SIG-M5 treated with dmso at 0.1 percent for 504 hours (cell line): ENCODE measurements at regions not wholly inside any gene's neighbourhood (a gene's known extent, or its start where the extent isn't known, plus 50 kb on each side); places are given as distances from the start of the nearest gene placed in this dataset.

ENCODE experiments used
- DNase-seq: peaks from one replicate; lab custom pipeline; 2025; ENCODE audit not compliant: unreplicated experiment; lab: John Stamatoyannopoulos, UW

GRCh38 chr14:98976271-98976670 lies 295.7 kb downstream of the BCL11B start:
- no peak for DNase-seq

- no peak for DNase-seq
Observed at GRCh38 chr14:98977451-98977850, 294.5 kb downstream of the BCL11B start.

- no peak for DNase-seq
Observed at GRCh38 chr14:98982986-98983385, 289.0 kb downstream of the BCL11B start.

GRCh38 chr14:98984027-98984718 lies 287.8 kb downstream of the BCL11B start:
- no peak for DNase-seq

GRCh38 chr14:98984719-98985041 lies 287.3 kb downstream of the BCL11B start:
- no peak for DNase-seq

- DNase-seq: no peak
Observed at GRCh38 chr14:98993818-98994217, 278.2 kb downstream of the BCL11B start.

GRCh38 chr14:98994561-98994960 lies 277.4 kb downstream of the BCL11B start:
- DNase-seq: no peak

GRCh38 chr14:98997526-98998205 lies 274.3 kb downstream of the BCL11B start:
- DNase-seq: no peak

- no peak for DNase-seq
Observed at GRCh38 chr14:98999345-98999744, 272.7 kb downstream of the BCL11B start.

GRCh38 chr14:98999901-99000300 lies 272.1 kb downstream of the BCL11B start:
- DNase-seq: no peak

- no peak for DNase-seq
Observed at GRCh38 chr14:99001241-99001640, 270.8 kb downstream of the BCL11B start.

- no peak for DNase-seq
Observed at GRCh38 chr14:99003646-99004045, 268.4 kb downstream of the BCL11B start.

GRCh38 chr14:99004112-99004511 lies 267.9 kb downstream of the BCL11B start:
- peak; percentile 68 for DNase-seq

GRCh38 chr14:99006276-99006675 lies 265.7 kb downstream of the BCL11B start:
- DNase-seq: no peak

GRCh38 chr14:99007795-99008194 lies 264.2 kb downstream of the BCL11B start:
- no peak for DNase-seq

GRCh38 chr14:99009871-99010270 lies 262.1 kb downstream of the BCL11B start:
- DNase-seq: no peak

- no peak for DNase-seq
Observed at GRCh38 chr14:99011385-99011784, 260.6 kb downstream of the BCL11B start.

- no peak for DNase-seq
Observed at GRCh38 chr14:99012703-99013102, 259.3 kb downstream of the BCL11B start.

GRCh38 chr14:99015833-99016232 lies 256.2 kb downstream of the BCL11B start:
- DNase-seq: no peak

- no peak for DNase-seq
Observed at GRCh38 chr14:99023371-99023770, 248.6 kb downstream of the BCL11B start.

GRCh38 chr14:99024926-99025325 lies 247.1 kb downstream of the BCL11B start:
- DNase-seq: no peak

GRCh38 chr14:99025418-99025817 lies 246.6 kb downstream of the BCL11B start:
- DNase-seq: no peak

GRCh38 chr14:99026471-99026870 lies 245.5 kb downstream of the BCL11B start:
- DNase-seq: no peak
